ENCODE measurements at regions not wholly inside any gene's neighbourhood (a gene's known extent, or its start where the extent isn't known, plus 50 kb on each side); places are given as distances from the start of the nearest gene placed in this dataset.

DNA sequence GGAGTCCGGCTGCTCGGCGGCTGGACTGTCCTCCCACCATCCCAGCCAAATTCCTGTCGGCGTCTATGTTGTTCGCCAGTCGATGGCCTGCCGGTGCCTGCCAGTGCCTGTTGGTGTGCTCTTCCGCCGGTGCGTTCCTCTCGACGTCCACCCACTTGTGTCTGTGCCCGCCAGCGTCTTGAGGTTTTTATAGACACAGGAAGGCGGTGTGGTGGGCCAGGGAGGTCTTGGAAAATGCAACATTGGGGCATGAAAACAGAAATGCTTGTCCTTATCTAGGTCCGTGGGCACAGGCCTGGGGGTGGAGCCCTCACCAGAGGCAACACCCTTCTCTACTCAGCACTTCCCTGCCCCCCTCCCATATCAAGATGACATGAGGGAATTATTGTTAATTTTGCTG is 167.8 kb downstream of the IRF8 start:
- Mint-ChIP-seq H3K9me3 (no peaks in the 10 kb centered on the region), H3K27me3 (ENCODE audit: low read depth, poor library complexity) (peaks cover 63% of the 10 kb centered on the region), H3K4me3 (no peak overlapping the region), H3K4me1 (peaks cover 40% of the 10 kb centered on the region), H3K36me3 (ENCODE audit: low read depth) (no peaks in the 10 kb centered on the region), H3K27ac (no peak overlapping the region)
- no peak for DNase-seq
- TF ChIP-seq, protein P1, sequence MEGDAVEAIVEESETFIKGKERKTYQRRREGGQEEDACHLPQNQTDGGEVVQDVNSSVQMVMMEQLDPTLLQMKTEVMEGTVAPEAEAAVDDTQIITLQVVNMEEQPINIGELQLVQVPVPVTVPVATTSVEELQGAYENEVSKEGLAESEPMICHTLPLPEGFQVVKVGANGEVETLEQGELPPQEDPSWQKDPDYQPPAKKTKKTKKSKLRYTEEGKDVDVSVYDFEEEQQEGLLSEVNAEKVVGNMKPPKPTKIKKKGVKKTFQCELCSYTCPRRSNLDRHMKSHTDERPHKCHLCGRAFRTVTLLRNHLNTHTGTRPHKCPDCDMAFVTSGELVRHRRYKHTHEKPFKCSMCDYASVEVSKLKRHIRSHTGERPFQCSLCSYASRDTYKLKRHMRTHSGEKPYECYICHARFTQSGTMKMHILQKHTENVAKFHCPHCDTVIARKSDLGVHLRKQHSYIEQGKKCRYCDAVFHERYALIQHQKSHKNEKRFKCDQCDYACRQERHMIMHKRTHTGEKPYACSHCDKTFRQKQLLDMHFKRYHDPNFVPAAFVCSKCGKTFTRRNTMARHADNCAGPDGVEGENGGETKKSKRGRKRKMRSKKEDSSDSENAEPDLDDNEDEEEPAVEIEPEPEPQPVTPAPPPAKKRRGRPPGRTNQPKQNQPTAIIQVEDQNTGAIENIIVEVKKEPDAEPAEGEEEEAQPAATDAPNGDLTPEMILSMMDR (IDR thresholded peaks at IDR 0.05): no peak

DNA sequence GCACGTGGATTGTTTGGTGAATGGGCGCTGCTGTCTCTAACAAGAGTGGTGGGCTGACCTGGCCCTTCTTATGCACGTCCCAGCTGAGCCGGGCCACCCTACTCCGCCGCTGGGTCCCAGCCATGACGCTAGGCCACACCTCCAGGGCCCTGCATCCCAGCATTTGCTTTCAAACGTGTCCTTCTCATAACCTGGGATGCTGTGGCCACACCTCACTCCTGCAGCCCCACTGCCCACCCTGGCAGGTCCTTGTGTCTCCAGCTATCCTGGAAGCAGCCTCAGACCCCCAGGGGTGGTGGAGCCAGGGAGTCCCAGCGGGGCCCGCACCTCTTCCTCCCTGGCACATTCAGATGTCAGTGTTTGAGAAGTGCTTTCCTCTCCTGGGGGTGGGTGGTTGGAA is 168.6 kb downstream of the IRF8 start:
- H3K27me3 Mint-ChIP-seq (ENCODE audit: low read depth, poor library complexity): peaks cover 60% of the 10 kb centered on the region
- no peak overlapping the region for H3K4me3 Mint-ChIP-seq
- H3K27ac Mint-ChIP-seq: no peak overlapping the region
- H3K4me1 Mint-ChIP-seq: peaks cover 41% of the 10 kb centered on the region
- H3K9me3 Mint-ChIP-seq: no peaks in the 10 kb centered on the region
- TF ChIP-seq, protein P1 (IDR thresholded peaks at IDR 0.05): no peak
- no peak for DNase-seq
- H3K36me3 Mint-ChIP-seq (ENCODE audit: low read depth): no peaks in the 10 kb centered on the region

DNA sequence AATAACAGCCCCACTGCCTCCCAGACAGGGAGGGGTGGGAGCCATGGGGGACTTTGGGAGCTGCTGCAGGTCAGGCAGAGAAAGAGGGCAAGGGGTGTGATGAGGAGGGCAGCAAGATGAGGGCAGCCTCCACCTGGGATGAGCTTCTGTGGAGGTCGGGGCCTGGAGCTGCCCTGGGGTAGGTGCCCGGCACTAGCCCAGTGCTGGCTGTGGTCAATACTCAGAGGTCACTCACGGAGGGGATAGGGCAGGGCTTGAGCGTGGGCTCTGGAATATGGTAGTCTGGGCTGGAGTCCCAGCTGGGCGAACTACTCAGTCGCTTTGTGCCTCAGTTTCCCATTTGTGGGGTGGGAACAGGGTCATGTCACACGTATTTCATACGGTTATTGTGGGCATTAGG is 169.0 kb downstream of the IRF8 start:
- TF ChIP-seq, protein P1 (IDR thresholded peaks at IDR 0.05): no peak
- Mint-ChIP-seq H3K4me3 (no peak overlapping the region), H3K4me1 (peaks cover 46% of the 10 kb centered on the region), H3K27ac (no peak overlapping the region), H3K27me3 (ENCODE audit: low read depth, poor library complexity) (peaks cover 62% of the 10 kb centered on the region), H3K9me3 (no peaks in the 10 kb centered on the region), H3K36me3 (ENCODE audit: low read depth) (no peaks in the 10 kb centered on the region)
- no peak for DNase-seq

DNA sequence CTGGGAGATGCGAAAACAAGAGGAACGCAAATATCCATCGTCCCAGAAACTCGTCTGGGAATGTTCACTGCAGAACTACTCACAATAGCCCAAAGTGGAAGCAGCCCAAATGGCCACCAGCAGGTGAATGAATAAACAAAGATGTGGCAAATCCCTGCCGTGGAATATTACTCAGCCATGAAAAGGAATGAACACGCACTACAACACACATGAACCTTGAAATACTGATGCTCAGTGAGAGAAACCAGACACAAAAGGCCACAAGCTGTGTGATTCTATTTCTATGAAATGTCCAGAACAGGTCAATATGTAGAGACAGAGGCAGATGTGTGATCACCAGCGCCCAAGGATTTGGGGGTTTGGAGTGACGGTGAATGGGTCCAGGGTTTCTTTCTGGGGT is 169.8 kb downstream of the IRF8 start:
- no peaks in the 10 kb centered on the region for H3K36me3 Mint-ChIP-seq (ENCODE audit: low read depth)
- peaks cover 51% of the 10 kb centered on the region for H3K4me1 Mint-ChIP-seq
- no peaks in the 10 kb centered on the region for H3K9me3 Mint-ChIP-seq
- no peak overlapping the region for H3K4me3 Mint-ChIP-seq
- TF ChIP-seq, protein P1 (IDR thresholded peaks at IDR 0.05): no peak
- DNase-seq: no peak
- peaks cover 61% of the 10 kb centered on the region for H3K27me3 Mint-ChIP-seq (ENCODE audit: low read depth, poor library complexity)
- no peak overlapping the region for H3K27ac Mint-ChIP-seq

DNA sequence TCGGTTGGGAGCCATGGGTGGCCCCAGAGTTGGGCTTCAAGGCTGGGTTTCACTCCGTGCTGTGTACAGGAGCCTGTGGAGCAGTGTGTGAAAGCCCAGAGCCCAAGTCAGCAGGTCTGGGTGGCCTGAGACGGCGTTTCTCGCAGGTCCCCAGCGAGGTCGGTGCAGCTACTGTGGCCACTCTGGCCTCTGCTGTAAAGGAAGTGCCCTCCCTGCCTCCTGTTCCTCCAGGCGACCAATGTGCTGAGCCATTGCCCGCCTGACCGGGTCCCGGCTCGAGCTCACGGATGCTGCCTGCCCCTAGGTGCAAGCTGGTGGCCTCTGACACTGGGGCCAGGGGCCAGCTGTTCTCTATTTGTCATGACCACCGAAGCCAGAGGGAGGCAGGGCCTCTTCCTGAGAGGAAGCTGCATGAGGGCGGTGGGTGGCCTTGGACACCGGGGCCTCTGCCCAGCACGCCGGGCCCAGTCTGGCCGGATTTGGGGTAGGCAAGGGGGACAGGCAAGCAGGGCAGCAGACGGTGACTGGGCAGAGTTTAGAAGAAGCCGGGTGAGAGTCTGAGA is 170.9 kb downstream of the IRF8 start:
- TF ChIP-seq, protein P1 (IDR thresholded peaks at IDR 0.05): no peak
- Mint-ChIP-seq H3K4me3 (no peak overlapping the region), H3K36me3 (ENCODE audit: low read depth) (no peaks in the 10 kb centered on the region), H3K9me3 (no peaks in the 10 kb centered on the region), H3K4me1 (peaks cover 62% of the 10 kb centered on the region), H3K27ac (no peak overlapping the region), H3K27me3 (ENCODE audit: low read depth, poor library complexity) (peaks cover 53% of the 10 kb centered on the region)
- peak; percentile 41 for DNase-seq

DNA sequence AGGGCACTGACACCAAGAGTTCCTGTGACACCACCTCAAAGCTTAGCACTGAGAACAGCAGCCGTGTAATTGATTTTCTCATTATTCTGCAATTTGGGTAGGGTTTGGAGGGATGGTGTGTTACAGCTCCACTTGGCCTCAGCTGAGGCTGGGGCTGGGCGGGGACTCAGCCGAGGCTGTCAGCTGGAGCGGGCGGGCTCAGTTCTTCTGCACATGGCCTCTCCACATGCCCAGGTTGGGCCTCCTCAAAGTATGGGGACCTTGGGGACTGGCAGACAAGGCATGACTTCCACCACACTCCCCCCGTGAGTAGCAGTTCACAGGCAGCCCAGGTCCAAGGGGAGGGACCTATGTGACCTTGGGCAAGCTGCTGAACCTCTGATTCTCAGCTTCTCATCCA is 171.5 kb downstream of the IRF8 start:
- H3K36me3 Mint-ChIP-seq (ENCODE audit: low read depth): no peaks in the 10 kb centered on the region
- H3K9me3 Mint-ChIP-seq: no peaks in the 10 kb centered on the region
- H3K4me1 Mint-ChIP-seq: peaks cover 69% of the 10 kb centered on the region

More for the DNA sequence above, 171.5 kb downstream of the IRF8 start:
- peak overlapping the region; percentile 24 for H3K4me3 Mint-ChIP-seq
- peaks cover 54% of the 10 kb centered on the region for H3K27me3 Mint-ChIP-seq (ENCODE audit: low read depth, poor library complexity)
- H3K27ac Mint-ChIP-seq: no peak overlapping the region
- TF ChIP-seq, protein P1 (IDR thresholded peaks at IDR 0.05): no peak
- no peak for DNase-seq

Measured in nephron progenitor cell (in vitro differentiated cells).